H9 (cell line): ENCODE measurements at regions not wholly inside any gene's neighbourhood (a gene's known extent, or its start where the extent isn't known, plus 50 kb on each side); places are given as distances from the start of the nearest gene placed in this dataset.

Experiments
- DNase-seq: peaks from one replicate; pipeline ENCODE4 v3.0.0-alpha.2; 2017
- H2AFZ ChIP-seq: one replicate; pipeline ENCODE4 v1.6.1; 2013; ENCODE audit warnings: mild to moderate bottlenecking, low read length, control low read depth, moderate library complexity
- H2AK5ac ChIP-seq: 2 replicates; pipeline ENCODE4 v1.6.1; 2013; ENCODE audit warnings: low read length, control low read depth, mixed read lengths; ENCODE audit not compliant: insufficient read length
- H2BK120ac ChIP-seq: one replicate; pipeline ENCODE4 v1.6.1; 2013; ENCODE audit warnings: low read depth, mild to moderate bottlenecking, low read length, control low read depth, inconsistent platforms; ENCODE audit not compliant: poor library complexity, severe bottlenecking
- H2BK12ac ChIP-seq: 2 replicates; pipeline ENCODE4 v1.6.1; 2013; ENCODE audit warnings: low read length, control low read depth, mixed read lengths, low read depth; ENCODE audit not compliant: insufficient read length
- H2BK15ac ChIP-seq: 2 replicates; pipeline ENCODE4 v1.6.1; 2013; ENCODE audit warnings: low read depth, low read length, control low read depth
- H2BK20ac ChIP-seq: one replicate; pipeline ENCODE4 v1.6.1; 2013; ENCODE audit warnings: low read depth, mild to moderate bottlenecking, low read length, control low read depth, inconsistent platforms; ENCODE audit not compliant: poor library complexity, severe bottlenecking
- H2BK5ac ChIP-seq: 2 replicates; pipeline ENCODE4 v1.6.1; 2013; ENCODE audit warnings: low read length, control low read depth, mixed read lengths; ENCODE audit not compliant: insufficient read length
- H3K14ac ChIP-seq: 2 replicates; pipeline ENCODE4 v1.6.1; 2013; ENCODE audit warnings: low read length, control low read depth; ENCODE audit not compliant: insufficient read depth
- H3K18ac ChIP-seq: 2 replicates; pipeline ENCODE4 v1.6.1; 2013; ENCODE audit warnings: low read depth, mild to moderate bottlenecking, mixed read lengths, low read length, control low read depth; ENCODE audit not compliant: insufficient read length
- H3K23ac ChIP-seq: 2 replicates; pipeline ENCODE4 v1.6.1; 2013; ENCODE audit warnings: low read length, control low read depth, mixed read lengths, low read depth; ENCODE audit not compliant: insufficient read length
- H3K23me2 ChIP-seq: 2 replicates; pipeline ENCODE4 v1.6.1; 2013; ENCODE audit warnings: low read depth, mild to moderate bottlenecking, mixed read lengths, low read length, control low read depth; ENCODE audit not compliant: insufficient read length, poor library complexity, severe bottlenecking
- H3K27ac ChIP-seq: 2 replicates; pipeline ENCODE4 v1.5.1; 2013; ENCODE audit warnings: low read length, control low read depth, mixed read lengths, low read depth; ENCODE audit not compliant: insufficient read length
- H3K27me3 ChIP-seq: 2 replicates; pipeline ENCODE4 v1.6.1; 2013; ENCODE audit warnings: low read length, control low read depth, inconsistent platforms; ENCODE audit not compliant: insufficient read depth
- H3K4ac ChIP-seq: 2 replicates; pipeline ENCODE4 v1.6.1; 2013; ENCODE audit warnings: low read depth, mild to moderate bottlenecking, control low read depth, inconsistent platforms, low read length, moderate library complexity
- H3K4me1 ChIP-seq: 2 replicates; pipeline ENCODE4 v1.6.1; 2013; ENCODE audit warnings: low read length, control low read depth, inconsistent platforms; ENCODE audit not compliant: insufficient read depth
- H3K4me2 ChIP-seq: 2 replicates; pipeline ENCODE4 v1.6.1; 2013; ENCODE audit warnings: low read length, control low read depth, mixed read lengths; ENCODE audit not compliant: insufficient read length, insufficient read depth
- H3K56ac ChIP-seq: 2 replicates; pipeline ENCODE4 v1.6.1; 2013; ENCODE audit warnings: low read depth, mild to moderate bottlenecking, mixed read lengths, low read length, control low read depth; ENCODE audit not compliant: insufficient read length
- H3K79me1 ChIP-seq: 2 replicates; pipeline ENCODE4 v1.6.1; 2013; ENCODE audit warnings: low read depth, mild to moderate bottlenecking, moderate library complexity, low read length, control low read depth, inconsistent platforms; ENCODE audit not compliant: insufficient read depth, poor library complexity, severe bottlenecking
- H3K79me2 ChIP-seq: 2 replicates; pipeline ENCODE4 v1.6.1; 2013; ENCODE audit warnings: low read length, control low read depth, inconsistent platforms; ENCODE audit not compliant: insufficient read depth
- H3K9ac ChIP-seq: 2 replicates; pipeline ENCODE4 v1.6.1; 2013; ENCODE audit warnings: low read length, control low read depth, mixed read lengths; ENCODE audit not compliant: insufficient read length; ENCODE audit errors: extremely low read depth
- H3K9me3 ChIP-seq: one replicate; pipeline ENCODE4 v1.6.1; 2013; ENCODE audit warnings: low read depth, low read length, inconsistent platforms; ENCODE audit not compliant: control insufficient read depth
- H3T11ph ChIP-seq: one replicate; pipeline ENCODE4 v1.6.1; 2013; ENCODE audit warnings: mild to moderate bottlenecking, low read length, control low read depth, inconsistent platforms
- H4K20me1 ChIP-seq: one replicate; pipeline ENCODE4 v1.6.1; 2013; ENCODE audit not compliant: control insufficient read depth, insufficient read length, insufficient read depth
- H4K5ac ChIP-seq: 2 replicates; pipeline ENCODE4 v1.6.1; 2013; ENCODE audit warnings: low read depth, mild to moderate bottlenecking, mixed read lengths, low read length, control low read depth; ENCODE audit not compliant: insufficient read length
- H4K8ac ChIP-seq: replicated peaks from 2 replicates; pipeline ENCODE4 v1.6.1; 2013; ENCODE audit warnings: low read length, control low read depth, mixed read lengths, low read depth; ENCODE audit not compliant: insufficient read length
- H4K91ac ChIP-seq: 2 replicates; pipeline ENCODE4 v1.6.1; 2013; ENCODE audit warnings: low read depth, mild to moderate bottlenecking, moderate library complexity, mixed read lengths, low read length, control low read depth; ENCODE audit not compliant: insufficient read length
- H3K27ac Mint-ChIP-seq, 3 experiments: 2 replicates in 2 of 3; 3 replicates in 1 of 3; pipeline ENCODE4 v1.8.0; 2020 to 2021; ENCODE audit warnings: mixed read lengths in 3 of 3, mild to moderate bottlenecking in 1 of 3, moderate library complexity in 1 of 3
- H3K27me3 Mint-ChIP-seq: 2 replicates; pipeline ENCODE4 v1.8.0; 2021; ENCODE audit warnings: low read depth, mild to moderate bottlenecking, moderate library complexity, mixed read lengths
- H3K36me3 Mint-ChIP-seq, 3 experiments: 2 replicates in 2 of 3; 3 replicates in 1 of 3; pipeline ENCODE4 v1.8.0; 2020 to 2021; ENCODE audit warnings: low read depth in 3 of 3, mixed read lengths in 3 of 3; ENCODE audit not compliant: insufficient read depth in 1 of 3
- H3K4me1 Mint-ChIP-seq, 2 experiments: 2 replicates each; pipeline ENCODE4 v1.8.0; 2020; ENCODE audit warnings: mixed read lengths in 2 of 2
- H3K4me3 Mint-ChIP-seq, 2 experiments: 2 replicates in 1 of 2; 3 replicates in 1 of 2; pipeline ENCODE4 v1.8.0; 2020 to 2021; ENCODE audit warnings: mild to moderate bottlenecking in 2 of 2, mixed read lengths in 2 of 2, moderate library complexity in 1 of 2
- H3K9me3 Mint-ChIP-seq, 2 experiments: 2 replicates in 1 of 2; 3 replicates in 1 of 2; pipeline ENCODE4 v1.8.0; 2020; ENCODE audit warnings: mild to moderate bottlenecking in 2 of 2, mixed read lengths in 2 of 2, moderate library complexity in 1 of 2
- WGBS: extraction: QIAGEN DNeasy Blood & Tissue Kit; methylation state at CpG from one replicate; pipeline ENCODE4 v1.1.7; 2013; ENCODE audit warnings: missing lambda C conversion rate, low lambda C conversion rate, mixed read lengths; ENCODE audit not compliant: insufficient read length; ENCODE audit errors: extremely low coverage; 5-methylcytosine and 5-hydroxymethylcytosine counted together
- TF ChIP-seq, protein P1 (sequence below): fragments of 200-600 bp; sonication (generic); conservative IDR thresholded peaks from 3 replicates; pipeline ENCODE4 v1.8.0; 2021; ENCODE audit warnings: antibody characterized with exemption, mild to moderate bottlenecking

GRCh38 chr4:128452415-128452814 lies 164.8 kb upstream of the PGRMC2 start:
- H3T11ph ChIP-seq = no peak overlapping the region
- no peak overlapping the region for H4K91ac ChIP-seq
- TF ChIP-seq, protein P1, sequence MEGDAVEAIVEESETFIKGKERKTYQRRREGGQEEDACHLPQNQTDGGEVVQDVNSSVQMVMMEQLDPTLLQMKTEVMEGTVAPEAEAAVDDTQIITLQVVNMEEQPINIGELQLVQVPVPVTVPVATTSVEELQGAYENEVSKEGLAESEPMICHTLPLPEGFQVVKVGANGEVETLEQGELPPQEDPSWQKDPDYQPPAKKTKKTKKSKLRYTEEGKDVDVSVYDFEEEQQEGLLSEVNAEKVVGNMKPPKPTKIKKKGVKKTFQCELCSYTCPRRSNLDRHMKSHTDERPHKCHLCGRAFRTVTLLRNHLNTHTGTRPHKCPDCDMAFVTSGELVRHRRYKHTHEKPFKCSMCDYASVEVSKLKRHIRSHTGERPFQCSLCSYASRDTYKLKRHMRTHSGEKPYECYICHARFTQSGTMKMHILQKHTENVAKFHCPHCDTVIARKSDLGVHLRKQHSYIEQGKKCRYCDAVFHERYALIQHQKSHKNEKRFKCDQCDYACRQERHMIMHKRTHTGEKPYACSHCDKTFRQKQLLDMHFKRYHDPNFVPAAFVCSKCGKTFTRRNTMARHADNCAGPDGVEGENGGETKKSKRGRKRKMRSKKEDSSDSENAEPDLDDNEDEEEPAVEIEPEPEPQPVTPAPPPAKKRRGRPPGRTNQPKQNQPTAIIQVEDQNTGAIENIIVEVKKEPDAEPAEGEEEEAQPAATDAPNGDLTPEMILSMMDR = no peak
- H4K5ac ChIP-seq = no peak overlapping the region
- no peak overlapping the region for H3K27ac ChIP-seq
- no peak overlapping the region for H3K9ac ChIP-seq
- no peak overlapping the region for H2BK15ac ChIP-seq
- no peak overlapping the region for H2BK20ac ChIP-seq
- no peaks in the 10 kb centered on the region for H3K27me3 ChIP-seq
- H2AFZ ChIP-seq = no peak overlapping the region
- no peak overlapping the region for H3K4me2 ChIP-seq
- no peak overlapping the region for H2BK12ac ChIP-seq
- H2AK5ac ChIP-seq = no peak overlapping the region
- Mint-ChIP-seq H3K36me3 (no peaks in the 10 kb centered on the region), H3K9me3 (no peaks in the 10 kb centered on the region), H3K27ac (0 out of 7 replicates have a peak overlapping the region, but pooled peaks of 1 of the 3 experiments have one; percentile 26), H3K27me3 (no peaks in the 10 kb centered on the region), H3K4me1 (peaks cover 6 to 10% of the 10 kb centered on the region in 2 experiments), H3K4me3 (no peak overlapping the region)
- H2BK5ac ChIP-seq = no peak overlapping the region
- no peaks in the 10 kb centered on the region for H3K79me2 ChIP-seq
- H3K9me3 ChIP-seq = no peaks in the 10 kb centered on the region
- H3K18ac ChIP-seq = no peak overlapping the region
- no peak overlapping the region for H3K4ac ChIP-seq
- no peak overlapping the region for H3K56ac ChIP-seq
- H3K14ac ChIP-seq = no peak overlapping the region
- H4K20me1 ChIP-seq = no peaks in the 10 kb centered on the region
- no peak overlapping the region for H4K8ac ChIP-seq
- no CpG with 5 or more reads among the region's 3 CpGs for WGBS
- H3K23me2 ChIP-seq = no peaks in the 10 kb centered on the region
- no peak overlapping the region for H3K23ac ChIP-seq
- H3K79me1 ChIP-seq = no peaks in the 10 kb centered on the region
- no peak for DNase-seq
- H2BK120ac ChIP-seq = no peak overlapping the region
- H3K4me1 ChIP-seq = 0 out of 2 replicates have a peak, but pooled peaks cover 3% of the 10 kb centered on the region
